HFF-Myc (cell line): ENCODE measurements at regions not wholly inside any gene's neighbourhood (a gene's known extent, or its start where the extent isn't known, plus 50 kb on each side); places are given as distances from the start of the nearest gene placed in this dataset.

Source experiments
- DNase-seq: peaks from one replicate; pipeline ENCODE4 v3.0.0-alpha.2; 2011; ENCODE audit warnings: low read depth; ENCODE audit errors: extremely low read depth
- H3K4me3 ChIP-seq: replicated peaks from 2 replicates; pipeline ENCODE4 v1.5.1; 2011; ENCODE audit warnings: low read depth, mild to moderate bottlenecking, control low read depth, low read length
- CTCF ChIP-seq: IDR thresholded peaks from 2 replicates; pipeline ENCODE4 v1.5.1; 2012; ENCODE audit warnings: mild to moderate bottlenecking, low read depth, low read length, control low read depth; ENCODE audit errors: missing control alignments

GRCh38 chr17:77323413-77324171 is 182.8 kb downstream of the SEC14L1 start:
- TF ChIP-seq CTCF = no peak
- no peak for DNase-seq
- peak overlapping the region; percentile 93 for H3K4me3 ChIP-seq

- no peak for DNase-seq
- no peak for TF ChIP-seq CTCF
- peak overlapping the region; percentile 93 for H3K4me3 ChIP-seq
Measured at GRCh38 chr17:77324227-77324626, 183.5 kb downstream of the SEC14L1 start.

- DNase-seq = no peak
- H3K4me3 ChIP-seq = 0 out of 2 replicates have a peak overlapping the region, but pooled peaks have one; percentile 17
- no peak for TF ChIP-seq CTCF
Measured at GRCh38 chr17:77325577-77326075, 184.9 kb downstream of the SEC14L1 start.

- TF ChIP-seq CTCF = no peak
- no peak overlapping the region for H3K4me3 ChIP-seq
Measured at GRCh38 chr17:77326076-77326591, 185.4 kb downstream of the SEC14L1 start.

GRCh38 chr17:77326636-77327035 is 185.9 kb downstream of the SEC14L1 start:
- H3K4me3 ChIP-seq = no peak overlapping the region
- TF ChIP-seq CTCF = no peak

More at GRCh38 chr17:77326076-77326591, 185.4 kb downstream of the SEC14L1 start:
- no peak for DNase-seq

GRCh38 chr17:77327181-77327565 is 186.4 kb downstream of the SEC14L1 start:
- no peak overlapping the region for H3K4me3 ChIP-seq
- no peak for DNase-seq

More at GRCh38 chr17:77326636-77327035, 185.9 kb downstream of the SEC14L1 start:
- DNase-seq = no peak

More at GRCh38 chr17:77327181-77327565, 186.4 kb downstream of the SEC14L1 start:
- TF ChIP-seq CTCF = no peak
